ENCODE measurements at regions not wholly inside any gene's neighbourhood (a gene's known extent, or its start where the extent isn't known, plus 50 kb on each side); places are given as distances from the start of the nearest gene placed in this dataset.

GRCh38 chr18:51575171-51575570 lies 377.7 kb upstream of the MEX3C start:
- intact Hi-C loops (cut with micrococcal nuclease): no loop called here

- intact Hi-C loops (cut with micrococcal nuclease): no loop called here
These were observed 381.0 kb upstream of the MEX3C start for GRCh38 chr18:51578406-51578980.

- intact Hi-C loops (cut with micrococcal nuclease): no loop called here
These were observed 383.1 kb upstream of the MEX3C start for GRCh38 chr18:51580580-51580979.

- intact Hi-C loops (cut with micrococcal nuclease): no loop called here
These were observed 385.1 kb upstream of the MEX3C start for GRCh38 chr18:51582551-51582950.

GRCh38 chr18:51588616-51589015 lies 391.1 kb upstream of the MEX3C start:
- intact Hi-C loops (cut with micrococcal nuclease): no loop called here

GRCh38 chr18:51593931-51594330 lies 396.4 kb upstream of the MEX3C start:
- intact Hi-C loops (cut with micrococcal nuclease): no loop called here

GRCh38 chr18:51603111-51603510 lies 405.6 kb upstream of the MEX3C start:
- intact Hi-C loops (cut with micrococcal nuclease): no loop called here

- intact Hi-C loops (cut with micrococcal nuclease): no loop called here
These were observed 406.1 kb upstream of the MEX3C start for GRCh38 chr18:51603551-51603950.

- intact Hi-C loops (cut with micrococcal nuclease): loop anchor here (5.0 kb wide), 1 partner anchor 48 kb away; no protein-coding TSS in a partner anchor
These were observed 413.0 kb upstream of the MEX3C start for GRCh38 chr18:51610481-51610880.

- intact Hi-C loops (cut with micrococcal nuclease): loop anchor here (5.0 kb wide), 1 partner anchor 49 kb away; no protein-coding TSS in a partner anchor
These were observed 413.8 kb upstream of the MEX3C start for GRCh38 chr18:51611326-51611725.

GRCh38 chr18:51614033-51614432 lies 416.6 kb upstream of the MEX3C start:
- intact Hi-C loops (cut with micrococcal nuclease): loop anchor here (5.0 kb wide), 1 partner anchor 52 kb away; no protein-coding TSS in a partner anchor

- intact Hi-C loops (cut with micrococcal nuclease): loop anchor here (5.0 kb wide), 1 partner anchor 53 kb away; no protein-coding TSS in a partner anchor
These were observed 417.6 kb upstream of the MEX3C start for GRCh38 chr18:51614967-51615571.

- intact Hi-C loops (cut with micrococcal nuclease): no loop called here
These were observed 419.7 kb upstream of the MEX3C start for GRCh38 chr18:51617167-51617566.

GRCh38 chr18:51617572-51618260 lies 420.2 kb upstream of the MEX3C start:
- intact Hi-C loops (cut with micrococcal nuclease): no loop called here

- intact Hi-C loops (cut with micrococcal nuclease): no loop called here
These were observed 421.8 kb upstream of the MEX3C start for GRCh38 chr18:51619283-51619682.

- intact Hi-C loops (cut with micrococcal nuclease): loop anchor here (2.0 kb wide), 1 partner anchor 510 kb away; no protein-coding TSS in a partner anchor
These were observed 423.8 kb upstream of the MEX3C start for GRCh38 chr18:51621113-51621863.

GRCh38 chr18:51621864-51622160 lies 424.3 kb upstream of the MEX3C start:
- intact Hi-C loops (cut with micrococcal nuclease): loop anchor here (2.0 kb wide), 1 partner anchor 511 kb away; no protein-coding TSS in a partner anchor

GRCh38 chr18:51622702-51623101 lies 425.2 kb upstream of the MEX3C start:
- intact Hi-C loops (cut with micrococcal nuclease): no loop called here

GRCh38 chr18:51623653-51624052 lies 426.2 kb upstream of the MEX3C start:
- intact Hi-C loops (cut with micrococcal nuclease): no loop called here

GRCh38 chr18:51630706-51631105 lies 433.2 kb upstream of the MEX3C start:
- intact Hi-C loops (cut with micrococcal nuclease): no loop called here

GRCh38 chr18:51637881-51638280 lies 440.4 kb upstream of the MEX3C start:
- intact Hi-C loops (cut with micrococcal nuclease): no loop called here

- intact Hi-C loops (cut with micrococcal nuclease): no loop called here
These were observed 442.1 kb upstream of the MEX3C start for GRCh38 chr18:51639541-51639940.

Measured in T-helper 1 cell treated with Interleukin-12 subunit alpha and Interleukin-12 subunit beta and Interleukin-4 antibody, amounts not matched to agents 30 ng/mL and 1 ng/mL, for 36 hours (primary cell).